ENCODE measurements at regions not wholly inside any gene's neighbourhood (a gene's known extent, or its start where the extent isn't known, plus 50 kb on each side); places are given as distances from the start of the nearest gene placed in this dataset.

- no peak for ATAC-seq
- no peak overlapping the region for H3K4me3 Mint-ChIP-seq
These were observed 731.5 kb downstream of the XPNPEP1 start for GRCh38 chr10:109191823-109192222.

More at GRCh38 chr10:109191823-109192222, 731.5 kb downstream of the XPNPEP1 start:
- Histone ChIP-seq H3K27ac (ENCODE audit: low read depth) (no peak overlapping the region), H3K79me2 (replicated peaks; ENCODE audit: insufficient read depth) (no peaks in the 10 kb centered on the region), H3K27me3 (ENCODE audit: insufficient read depth) (no peaks in the 10 kb centered on the region), H3K4me2 (no peak overlapping the region), H3K4me1 (ENCODE audit: insufficient read depth) (no peaks in the 10 kb centered on the region), H3K9me2 (ENCODE audit: insufficient read depth) (peaks cover 8% of the 10 kb centered on the region; the same call in 1 of the 2 replicates), H3K36me3 (ENCODE audit: insufficient read depth) (no peaks in the 10 kb centered on the region), H4K20me1 (replicated peaks; ENCODE audit: insufficient read depth) (no peaks in the 10 kb centered on the region), H2AFZ (no peak overlapping the region), H3F3A (replicated peaks; ENCODE audit: low read depth) (no peaks in the 10 kb centered on the region), H3K4me3 (no peak overlapping the region)
- H3K4me1 Mint-ChIP-seq, result no peaks in the 10 kb centered on the region
- H3K27me3 Mint-ChIP-seq (ENCODE audit: insufficient read depth, low read depth, poor library complexity), result no peaks in the 10 kb centered on the region
- no peak for TF ChIP-seq POLR2AphosphoS5 (IDR thresholded peaks at IDR 0.05; ENCODE audit: low read depth)
- no peak for TF ChIP-seq CTCF (conservative IDR thresholded peaks at IDR 0.05; ENCODE audit: low read depth in 2 of 2)
- no peak for TF ChIP-seq EZH2phosphoT487 (IDR thresholded peaks at IDR 0.05; ENCODE audit: unreplicated experiment)
- no peak for TF ChIP-seq NANOG (IDR thresholded peaks at IDR 0.05; ENCODE audit: borderline replicate concordance)
- TF ChIP-seq, protein P1, sequence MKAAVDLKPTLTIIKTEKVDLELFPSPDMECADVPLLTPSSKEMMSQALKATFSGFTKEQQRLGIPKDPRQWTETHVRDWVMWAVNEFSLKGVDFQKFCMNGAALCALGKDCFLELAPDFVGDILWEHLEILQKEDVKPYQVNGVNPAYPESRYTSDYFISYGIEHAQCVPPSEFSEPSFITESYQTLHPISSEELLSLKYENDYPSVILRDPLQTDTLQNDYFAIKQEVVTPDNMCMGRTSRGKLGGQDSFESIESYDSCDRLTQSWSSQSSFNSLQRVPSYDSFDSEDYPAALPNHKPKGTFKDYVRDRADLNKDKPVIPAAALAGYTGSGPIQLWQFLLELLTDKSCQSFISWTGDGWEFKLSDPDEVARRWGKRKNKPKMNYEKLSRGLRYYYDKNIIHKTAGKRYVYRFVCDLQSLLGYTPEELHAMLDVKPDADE (IDR thresholded peaks at IDR 0.05), result no peak
- no peak for TF ChIP-seq REST (IDR thresholded peaks at IDR 0.05; ENCODE audit: unreplicated experiment)
- TF ChIP-seq JUNB (IDR thresholded peaks at IDR 0.05; ENCODE audit: unreplicated experiment), result no peak
- TF ChIP-seq CREB1 (CRISPR knock-in tag; IDR thresholded peaks at IDR 0.05; ENCODE audit: low read depth), result no peak
- TF ChIP-seq EZH2 (IDR thresholded peaks at IDR 0.05; ENCODE audit: low read depth, unreplicated experiment), result no peak
- H3K27ac Mint-ChIP-seq, result no peak overlapping the region
- peaks cover 38% of the 10 kb centered on the region for H3K9me3 Mint-ChIP-seq
- peaks cover 7% of the 10 kb centered on the region for H3K36me3 Mint-ChIP-seq (ENCODE audit: low read depth)
- no peak for DNase-seq (ENCODE audit: low spot score)

Measured in GM23338 (cell line).